ENCODE measurements at regions not wholly inside any gene's neighbourhood (a gene's known extent, or its start where the extent isn't known, plus 50 kb on each side); places are given as distances from the start of the nearest gene placed in this dataset.

DNA sequence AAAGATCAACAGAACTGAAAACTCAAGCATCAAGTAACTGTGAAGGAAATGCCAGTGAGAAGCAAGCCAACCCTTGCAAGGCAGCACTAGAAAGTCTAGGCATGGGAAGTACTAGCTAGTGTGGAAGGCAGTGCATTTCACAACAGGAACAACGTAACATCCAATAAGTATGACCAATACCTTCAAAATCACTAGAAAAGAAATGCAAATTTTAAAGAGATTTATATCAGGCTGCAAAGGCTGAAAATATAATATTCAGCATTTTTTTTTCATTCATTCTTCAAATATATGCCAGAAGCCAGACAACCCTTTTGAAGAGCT, 121.9 kb downstream of the DLEU7 start:
- CTCF ChIA-PET = no interaction called here
- TF ChIP-seq ZNF311 (tag by site-specific recombination; IDR thresholded peaks at IDR 0.05; ENCODE audit: borderline replicate concordance) (no peak), ZNF239 (tag by site-specific recombination; IDR thresholded peaks at IDR 0.05) (no peak), ZNF473 (tag by site-specific recombination; IDR thresholded peaks at IDR 0.05) (no peak)
- no peak overlapping the region for H3K27ac ChIP-seq (ENCODE audit: extremely low read depth, low read depth, low read length)

DNA sequence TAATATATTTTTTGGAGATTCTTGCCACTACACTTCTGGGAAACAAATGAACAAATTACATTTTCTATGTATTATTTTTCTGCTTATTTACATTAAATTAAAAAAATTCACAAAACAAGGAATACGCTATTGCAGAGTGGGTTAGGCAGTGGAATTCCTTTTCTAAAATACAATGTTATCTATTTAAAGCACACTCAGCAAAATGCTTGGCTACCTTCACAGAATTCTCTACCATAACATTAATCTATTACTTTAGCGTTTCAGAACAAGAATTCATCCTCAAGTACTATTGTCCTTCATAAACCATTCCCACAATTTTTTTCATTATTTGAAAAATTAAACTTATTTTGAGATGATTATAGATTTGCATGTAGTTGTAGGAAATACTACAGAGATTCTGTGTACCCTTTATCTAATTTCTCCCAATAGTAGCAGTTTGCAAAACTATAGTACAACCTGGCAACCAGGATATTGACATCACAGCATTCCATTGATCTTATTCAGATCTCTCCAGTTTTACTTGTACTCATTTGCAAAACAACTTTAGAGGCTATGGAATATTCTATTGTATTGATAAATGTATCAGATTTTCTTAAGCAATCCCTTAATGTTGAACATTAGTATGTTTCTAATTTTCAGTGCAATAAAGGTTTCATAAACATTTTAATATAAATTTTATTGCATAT, 120.9 kb downstream of the DLEU7 start:
- Histone ChIP-seq H3K27ac (ENCODE audit: extremely low read depth, low read depth, low read length) (no peak overlapping the region), H3K9me3 (ENCODE audit: control insufficient read depth, insufficient read depth, low read depth, low read length) (no peaks in the 10 kb centered on the region), H3K4me1 (ENCODE audit: control insufficient read depth, insufficient read depth, low read length) (no peaks in the 10 kb centered on the region), H3K4me3 (ENCODE audit: low read depth, low read length) (no peak overlapping the region), H3K36me3 (ENCODE audit: control insufficient read depth in 2 of 2, insufficient read depth in 1 of 2, low read length in 2 of 2) (no peaks in the 10 kb centered on the region)
- ChIA-PET CTCF (no interaction called here), POLR2A (no interaction called here)
- no peak for TF ChIP-seq ZNF664 (tag by site-specific recombination; IDR thresholded peaks at IDR 0.05)
- TF ChIP-seq, protein P1, sequence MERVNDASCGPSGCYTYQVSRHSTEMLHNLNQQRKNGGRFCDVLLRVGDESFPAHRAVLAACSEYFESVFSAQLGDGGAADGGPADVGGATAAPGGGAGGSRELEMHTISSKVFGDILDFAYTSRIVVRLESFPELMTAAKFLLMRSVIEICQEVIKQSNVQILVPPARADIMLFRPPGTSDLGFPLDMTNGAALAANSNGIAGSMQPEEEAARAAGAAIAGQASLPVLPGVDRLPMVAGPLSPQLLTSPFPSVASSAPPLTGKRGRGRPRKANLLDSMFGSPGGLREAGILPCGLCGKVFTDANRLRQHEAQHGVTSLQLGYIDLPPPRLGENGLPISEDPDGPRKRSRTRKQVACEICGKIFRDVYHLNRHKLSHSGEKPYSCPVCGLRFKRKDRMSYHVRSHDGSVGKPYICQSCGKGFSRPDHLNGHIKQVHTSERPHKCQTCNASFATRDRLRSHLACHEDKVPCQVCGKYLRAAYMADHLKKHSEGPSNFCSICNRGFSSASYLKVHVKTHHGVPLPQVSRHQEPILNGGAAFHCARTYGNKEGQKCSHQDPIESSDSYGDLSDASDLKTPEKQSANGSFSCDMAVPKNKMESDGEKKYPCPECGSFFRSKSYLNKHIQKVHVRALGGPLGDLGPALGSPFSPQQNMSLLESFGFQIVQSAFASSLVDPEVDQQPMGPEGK (tag by site-specific recombination; IDR thresholded peaks at IDR 0.05) = no peak

More for the DNA sequence above, 121.9 kb downstream of the DLEU7 start:
- POLR2A ChIA-PET = no interaction called here
- H3K9me3 ChIP-seq (ENCODE audit: control insufficient read depth, insufficient read depth, low read depth, low read length) = no peaks in the 10 kb centered on the region
- no peak overlapping the region for H3K4me3 ChIP-seq (ENCODE audit: low read depth, low read length)
- no peaks in the 10 kb centered on the region for H3K36me3 ChIP-seq (ENCODE audit: control insufficient read depth in 2 of 2, insufficient read depth in 1 of 2, low read length in 2 of 2)
- H3K4me1 ChIP-seq (ENCODE audit: control insufficient read depth, insufficient read depth, low read length) = no peaks in the 10 kb centered on the region

DNA sequence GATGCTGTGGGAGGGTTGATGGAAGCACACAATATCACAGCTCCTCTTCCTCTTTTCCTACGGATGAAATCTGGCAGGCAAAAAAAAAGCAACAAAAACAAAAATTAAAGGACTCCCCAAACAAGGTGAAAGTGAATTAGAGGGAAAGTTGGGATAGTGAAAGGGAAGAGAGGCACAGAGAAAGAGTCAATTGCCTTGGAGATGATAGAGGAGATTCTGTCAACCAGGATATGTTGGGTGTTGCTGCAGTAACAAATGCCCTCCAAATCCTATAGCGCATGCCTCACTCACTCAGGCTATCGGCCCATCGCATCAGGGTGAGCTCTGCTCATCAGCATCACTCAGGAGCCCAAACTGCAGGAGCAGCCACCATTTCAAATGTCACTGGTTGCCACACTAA, 119.1 kb downstream of the DLEU7 start:
- Histone ChIP-seq H3K4me1 (ENCODE audit: control insufficient read depth, insufficient read depth, low read length) (no peaks in the 10 kb centered on the region), H3K27ac (ENCODE audit: extremely low read depth, low read depth, low read length) (no peak overlapping the region), H3K4me3 (ENCODE audit: low read depth, low read length) (no peak overlapping the region), H3K9me3 (ENCODE audit: control insufficient read depth, insufficient read depth, low read depth, low read length) (no peaks in the 10 kb centered on the region), H3K36me3 (ENCODE audit: control insufficient read depth in 2 of 2, insufficient read depth in 1 of 2, low read length in 2 of 2) (no peaks in the 10 kb centered on the region)
- no peak for TF ChIP-seq FEZF1 (tag by site-specific recombination; IDR thresholded peaks at IDR 0.05)
- TF ChIP-seq ZNF629 (tag by site-specific recombination; IDR thresholded peaks at IDR 0.05) = no peak
- peak; percentile 87 for TF ChIP-seq PRDM1 (tag by site-specific recombination; IDR thresholded peaks at IDR 0.05)
- TF ChIP-seq BCL11A (tag by site-specific recombination; IDR thresholded peaks at IDR 0.05; ENCODE audit: low read depth) = no peak
- no peak for TF ChIP-seq ZNF16 (tag by site-specific recombination; IDR thresholded peaks at IDR 0.05; ENCODE audit: low read depth)
- no peak for TF ChIP-seq ZNF394 (tag by site-specific recombination; IDR thresholded peaks at IDR 0.05; ENCODE audit: borderline replicate concordance)
- POLR2A ChIA-PET = no interaction called here
- CTCF ChIA-PET = no interaction called here

DNA sequence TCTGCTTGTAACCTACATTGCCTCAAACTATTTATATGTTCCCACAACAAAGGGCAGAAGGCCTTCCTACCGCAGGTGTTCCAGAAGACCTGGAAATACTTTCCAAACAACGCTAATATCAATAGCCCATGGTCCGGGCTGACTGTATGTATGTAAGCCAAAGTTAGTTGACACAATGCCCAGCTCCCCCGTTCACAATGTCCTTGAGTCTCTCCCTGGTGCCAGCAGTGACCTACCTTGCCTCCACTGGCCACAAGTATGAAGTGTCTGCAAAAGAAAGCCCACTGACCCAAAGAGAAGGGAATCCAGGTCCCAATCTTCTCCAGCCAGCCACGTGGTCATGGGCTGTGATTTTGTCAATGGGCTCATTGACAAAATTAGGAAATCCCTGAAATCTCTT, 118.6 kb downstream of the DLEU7 start:
- Histone ChIP-seq H3K9me3 (ENCODE audit: control insufficient read depth, insufficient read depth, low read depth, low read length) (no peaks in the 10 kb centered on the region), H3K4me3 (ENCODE audit: low read depth, low read length) (no peak overlapping the region), H3K27ac (ENCODE audit: extremely low read depth, low read depth, low read length) (no peak overlapping the region), H3K4me1 (ENCODE audit: control insufficient read depth, insufficient read depth, low read length) (no peaks in the 10 kb centered on the region), H3K36me3 (ENCODE audit: control insufficient read depth in 2 of 2, insufficient read depth in 1 of 2, low read length in 2 of 2) (no peaks in the 10 kb centered on the region)
- CTCF ChIA-PET = no interaction called here
- POLR2A ChIA-PET = no interaction called here
- TF ChIP-seq, protein P2, sequence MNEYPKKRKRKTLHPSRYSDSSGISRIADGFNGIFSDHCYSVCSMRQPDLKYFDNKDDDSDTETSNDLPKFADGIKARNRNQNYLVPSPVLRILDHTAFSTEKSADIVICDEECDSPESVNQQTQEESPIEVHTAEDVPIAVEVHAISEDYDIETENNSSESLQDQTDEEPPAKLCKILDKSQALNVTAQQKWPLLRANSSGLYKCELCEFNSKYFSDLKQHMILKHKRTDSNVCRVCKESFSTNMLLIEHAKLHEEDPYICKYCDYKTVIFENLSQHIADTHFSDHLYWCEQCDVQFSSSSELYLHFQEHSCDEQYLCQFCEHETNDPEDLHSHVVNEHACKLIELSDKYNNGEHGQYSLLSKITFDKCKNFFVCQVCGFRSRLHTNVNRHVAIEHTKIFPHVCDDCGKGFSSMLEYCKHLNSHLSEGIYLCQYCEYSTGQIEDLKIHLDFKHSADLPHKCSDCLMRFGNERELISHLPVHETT (tag by site-specific recombination; IDR thresholded peaks at IDR 0.05) = no peak
- TF ChIP-seq ZNF366 (tag by site-specific recombination; conservative IDR thresholded peaks at IDR 0.05) (no peak), ZNF529 (tag by site-specific recombination; IDR thresholded peaks at IDR 0.05; ENCODE audit: insufficient replicate concordance) (no peak), ZNF112 (tag by site-specific recombination; IDR thresholded peaks at IDR 0.05) (no peak), ZNF510 (tag by site-specific recombination; IDR thresholded peaks at IDR 0.05; ENCODE audit: insufficient replicate concordance) (no peak), ZNF16 (tag by site-specific recombination; IDR thresholded peaks at IDR 0.05; ENCODE audit: low read depth) (no peak), ZNF133 (tag by site-specific recombination; IDR thresholded peaks at IDR 0.05) (no peak), MYNN (tag by site-specific recombination; IDR thresholded peaks at IDR 0.05; ENCODE audit: borderline replicate concordance) (no peak), ZNF239 (tag by site-specific recombination; IDR thresholded peaks at IDR 0.05) (no peak)
- TF ChIP-seq, protein P3, sequence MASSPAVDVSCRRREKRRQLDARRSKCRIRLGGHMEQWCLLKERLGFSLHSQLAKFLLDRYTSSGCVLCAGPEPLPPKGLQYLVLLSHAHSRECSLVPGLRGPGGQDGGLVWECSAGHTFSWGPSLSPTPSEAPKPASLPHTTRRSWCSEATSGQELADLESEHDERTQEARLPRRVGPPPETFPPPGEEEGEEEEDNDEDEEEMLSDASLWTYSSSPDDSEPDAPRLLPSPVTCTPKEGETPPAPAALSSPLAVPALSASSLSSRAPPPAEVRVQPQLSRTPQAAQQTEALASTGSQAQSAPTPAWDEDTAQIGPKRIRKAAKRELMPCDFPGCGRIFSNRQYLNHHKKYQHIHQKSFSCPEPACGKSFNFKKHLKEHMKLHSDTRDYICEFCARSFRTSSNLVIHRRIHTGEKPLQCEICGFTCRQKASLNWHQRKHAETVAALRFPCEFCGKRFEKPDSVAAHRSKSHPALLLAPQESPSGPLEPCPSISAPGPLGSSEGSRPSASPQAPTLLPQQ (tag by site-specific recombination; IDR thresholded peaks at IDR 0.05) = no peak
- TF ChIP-seq, protein P4, sequence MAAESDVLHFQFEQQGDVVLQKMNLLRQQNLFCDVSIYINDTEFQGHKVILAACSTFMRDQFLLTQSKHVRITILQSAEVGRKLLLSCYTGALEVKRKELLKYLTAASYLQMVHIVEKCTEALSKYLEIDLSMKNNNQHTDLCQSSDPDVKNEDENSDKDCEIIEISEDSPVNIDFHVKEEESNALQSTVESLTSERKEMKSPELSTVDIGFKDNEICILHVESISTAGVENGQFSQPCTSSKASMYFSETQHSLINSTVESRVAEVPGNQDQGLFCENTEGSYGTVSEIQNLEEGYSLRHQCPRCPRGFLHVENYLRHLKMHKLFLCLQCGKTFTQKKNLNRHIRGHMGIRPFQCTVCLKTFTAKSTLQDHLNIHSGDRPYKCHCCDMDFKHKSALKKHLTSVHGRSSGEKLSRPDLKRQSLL (tag by site-specific recombination; IDR thresholded peaks at IDR 0.05) = no peak

All from HEK293 (cell line).